Keratinocyte (primary cell): ENCODE measurements at regions not wholly inside any gene's neighbourhood (a gene's known extent, or its start where the extent isn't known, plus 50 kb on each side); places are given as distances from the start of the nearest gene placed in this dataset.
A peak's percentile ranks its signal among the peaks of the same experiment; 100 is the strongest.

Experiments
- DNase-seq: peaks from one replicate; pipeline ENCODE4 v3.0.0-alpha.2; 2011; ENCODE audit warnings: low read depth, missing footprints, low spot score
- FAIRE-seq: peaks from 2 replicates; lab custom pipeline; 2011; peaks lifted over from hg19 to GRCh38; lab: Jason Lieb, UNC
- H2AFZ ChIP-seq: 2 replicates; pipeline ENCODE4 v1.6.0; 2012; ENCODE audit warnings: low read length, control low read depth, inconsistent platforms; ENCODE audit not compliant: control insufficient read depth
- H3K27ac ChIP-seq: 2 replicates; pipeline ENCODE4 v1.5.1; 2011; ENCODE audit warnings: low read length; ENCODE audit not compliant: control insufficient read depth, insufficient read depth
- H3K27me3 ChIP-seq: 3 replicates; pipeline ENCODE4 v1.6.0; 2011; ENCODE audit warnings: low read length; ENCODE audit not compliant: control insufficient read depth, insufficient read depth; ENCODE audit errors: extremely low read depth
- H3K36me3 ChIP-seq, 2 experiments: 2 replicates in 1 of 2; 3 replicates in 1 of 2; pipeline ENCODE4 v1.5.1; 2011; ENCODE audit warnings: low read length in 2 of 2, mild to moderate bottlenecking in 1 of 2; ENCODE audit not compliant: control insufficient read depth in 2 of 2, insufficient read depth in 2 of 2; ENCODE audit errors: extremely low read depth in 1 of 2
- H3K4me1 ChIP-seq: 3 replicates; pipeline ENCODE4 v1.5.1; 2011; ENCODE audit warnings: low read length; ENCODE audit not compliant: control insufficient read depth, insufficient read depth; ENCODE audit errors: extremely low read depth
- H3K4me2 ChIP-seq: 3 replicates; pipeline ENCODE4 v1.6.0; 2011; ENCODE audit warnings: low read depth, low read length; ENCODE audit not compliant: control insufficient read depth, insufficient read depth; ENCODE audit errors: extremely low read depth
- H3K4me3 ChIP-seq, 3 experiments: fragments of 200-600 bp in 1 of 3; sonication (generic) in 1 of 3; 2 replicates in 2 of 3; 3 replicates in 1 of 3; pipeline ENCODE4 v1.5.1; 2011 to 2016; ENCODE audit warnings: low read length in 3 of 3, mild to moderate bottlenecking in 3 of 3, control low read depth in 2 of 3, inconsistent platforms in 1 of 3, low read depth in 1 of 3, mixed read lengths in 1 of 3, mixed run types in 1 of 3, moderate library complexity in 1 of 3; ENCODE audit not compliant: control insufficient read depth in 2 of 3, insufficient read depth in 2 of 3; ENCODE audit errors: extremely low read depth in 1 of 3
- H3K79me2 ChIP-seq: 2 replicates; pipeline ENCODE4 v1.6.0; 2012; ENCODE audit warnings: low read length; ENCODE audit not compliant: control insufficient read depth, insufficient read depth
- H3K9ac ChIP-seq: 3 replicates; pipeline ENCODE4 v1.6.0; 2011; ENCODE audit warnings: low read length; ENCODE audit not compliant: control insufficient read depth, insufficient read depth; ENCODE audit errors: extremely low read depth
- H3K9me1 ChIP-seq: 3 replicates; pipeline ENCODE4 v1.6.0; 2011; ENCODE audit warnings: low read length; ENCODE audit not compliant: control insufficient read depth, insufficient read depth; ENCODE audit errors: extremely low read depth
- H3K9me3 ChIP-seq: 2 replicates; pipeline ENCODE4 v1.5.1; 2012; ENCODE audit warnings: low read depth, low read length; ENCODE audit not compliant: control insufficient read depth
- H4K20me1 ChIP-seq: 3 replicates; pipeline ENCODE4 v1.6.0; 2011; ENCODE audit warnings: low read length; ENCODE audit not compliant: control insufficient read depth, insufficient read depth; ENCODE audit errors: extremely low read depth
- EZH2 ChIP-seq: IDR thresholded peaks from one replicate; pipeline ENCODE4 v1.6.1; 2012; ENCODE audit warnings: inconsistent platforms, mild to moderate bottlenecking, low read length, moderate library complexity
- dilution Hi-C: fragments of 300-500 bp; cut with MboI; formaldehyde crosslinking; loops from one replicate; pipeline ENCODE4 v1.7.0; 2020; ENCODE audit warnings: low sequenced_read_pairs; ENCODE audit not compliant: extremely low pct_ligation_motif_present
- TF ChIP-seq, protein P1 (sequence below), 3 experiments: IDR thresholded peaks in 1 of 3; conservative IDR thresholded peaks in 1 of 3; optimal IDR thresholded peaks in 1 of 3; 2 replicates in 2 of 3; 3 replicates in 1 of 3; pipeline versions ENCODE3 to v1.5.1; 2011; ENCODE audit warnings: low read length in 3 of 3, mild to moderate bottlenecking in 3 of 3, moderate library complexity in 2 of 3, control low read depth in 1 of 3, inconsistent platforms in 1 of 3; ENCODE audit not compliant: insufficient read depth in 2 of 3; ENCODE audit errors: extremely low read depth in 1 of 3

DNA sequence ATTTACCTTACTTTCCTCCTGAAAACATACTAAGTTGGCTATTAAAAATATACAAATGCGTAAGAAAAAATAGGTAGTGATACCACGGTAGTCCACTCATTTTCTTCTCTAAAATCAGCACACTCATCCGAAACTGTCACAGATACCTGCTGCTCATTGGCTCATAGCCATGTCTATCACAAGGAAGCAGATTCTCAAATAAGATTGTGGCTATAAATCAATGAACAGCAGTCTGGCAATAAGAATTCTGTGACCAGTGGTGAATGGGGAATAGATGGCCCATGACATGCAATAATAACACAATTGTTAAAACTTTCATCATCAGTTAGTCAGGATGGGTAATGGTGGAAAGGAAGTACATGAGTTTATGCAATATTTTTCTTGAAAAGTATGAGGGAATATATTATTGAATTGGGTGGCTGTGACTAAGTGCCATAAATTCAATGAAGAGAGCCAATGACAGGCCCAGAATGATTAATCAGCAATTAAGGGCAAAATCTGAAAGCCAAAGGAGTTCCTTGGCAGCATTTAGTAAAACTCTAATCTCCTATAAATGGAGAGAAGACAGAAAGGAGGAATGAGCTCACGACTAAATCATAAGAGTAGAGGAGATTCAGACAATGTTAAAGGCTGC, 202.3 kb upstream of the NEIL3 start:
- H4K20me1 ChIP-seq = no peaks in the 10 kb centered on the region
- TF ChIP-seq, protein P1, sequence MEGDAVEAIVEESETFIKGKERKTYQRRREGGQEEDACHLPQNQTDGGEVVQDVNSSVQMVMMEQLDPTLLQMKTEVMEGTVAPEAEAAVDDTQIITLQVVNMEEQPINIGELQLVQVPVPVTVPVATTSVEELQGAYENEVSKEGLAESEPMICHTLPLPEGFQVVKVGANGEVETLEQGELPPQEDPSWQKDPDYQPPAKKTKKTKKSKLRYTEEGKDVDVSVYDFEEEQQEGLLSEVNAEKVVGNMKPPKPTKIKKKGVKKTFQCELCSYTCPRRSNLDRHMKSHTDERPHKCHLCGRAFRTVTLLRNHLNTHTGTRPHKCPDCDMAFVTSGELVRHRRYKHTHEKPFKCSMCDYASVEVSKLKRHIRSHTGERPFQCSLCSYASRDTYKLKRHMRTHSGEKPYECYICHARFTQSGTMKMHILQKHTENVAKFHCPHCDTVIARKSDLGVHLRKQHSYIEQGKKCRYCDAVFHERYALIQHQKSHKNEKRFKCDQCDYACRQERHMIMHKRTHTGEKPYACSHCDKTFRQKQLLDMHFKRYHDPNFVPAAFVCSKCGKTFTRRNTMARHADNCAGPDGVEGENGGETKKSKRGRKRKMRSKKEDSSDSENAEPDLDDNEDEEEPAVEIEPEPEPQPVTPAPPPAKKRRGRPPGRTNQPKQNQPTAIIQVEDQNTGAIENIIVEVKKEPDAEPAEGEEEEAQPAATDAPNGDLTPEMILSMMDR (optimal IDR thresholded peaks at IDR 0.05 in 1 of 3, IDR thresholded peaks at IDR 0.05 in 1 of 3, conservative IDR thresholded peaks at IDR 0.05 in 1 of 3; ENCODE audit: extremely low read depth in 1 of 3, insufficient read depth in 2 of 3, low read length in 3 of 3) = no peak
- TF ChIP-seq EZH2 = no peak
- H3K79me2 ChIP-seq = no peaks in the 10 kb centered on the region
- no peak overlapping the region for H3K9ac ChIP-seq
- no peak overlapping the region for H2AFZ ChIP-seq
- no peaks in the 10 kb centered on the region for H3K4me1 ChIP-seq
- no peak overlapping the region for H3K27ac ChIP-seq
- no peak overlapping the region for H3K4me2 ChIP-seq
- no peaks in the 10 kb centered on the region for H3K9me1 ChIP-seq
- no peak overlapping the region for H3K4me3 ChIP-seq
- dilution Hi-C loops = no loop called here
- H3K36me3 ChIP-seq = no peaks in the 10 kb centered on the region
- FAIRE-seq (no peak), DNase-seq (no peak)
- no peaks in the 10 kb centered on the region for H3K9me3 ChIP-seq
- no peaks in the 10 kb centered on the region for H3K27me3 ChIP-seq

DNA sequence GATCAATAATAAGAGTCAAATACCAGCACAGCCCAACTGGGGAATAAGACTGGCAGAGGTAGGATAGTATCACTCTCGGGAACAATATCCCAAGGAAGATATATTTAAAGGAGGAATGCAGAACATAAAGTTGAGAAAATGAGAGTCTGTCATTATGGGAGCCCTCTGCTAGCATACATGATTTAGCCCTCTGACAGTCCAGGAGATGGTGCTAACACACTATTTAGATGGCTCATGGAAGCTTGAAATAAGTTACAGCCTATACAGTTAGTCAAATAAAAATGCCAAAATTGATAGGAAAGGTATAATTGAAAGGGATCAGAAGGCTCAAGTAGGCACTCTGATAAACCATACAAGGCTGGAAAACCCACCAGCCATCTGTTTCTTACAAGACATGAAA, 201.0 kb upstream of the NEIL3 start:
- Histone ChIP-seq H3K9me1 (no peaks in the 10 kb centered on the region), H3K36me3 (no peaks in the 10 kb centered on the region), H3K79me2 (no peaks in the 10 kb centered on the region), H4K20me1 (no peaks in the 10 kb centered on the region), H3K4me3 (no peak overlapping the region), H3K4me1 (no peaks in the 10 kb centered on the region), H3K9ac (no peak overlapping the region), H3K27me3 (no peaks in the 10 kb centered on the region), H3K27ac (no peak overlapping the region), H3K4me2 (no peak overlapping the region), H3K9me3 (no peaks in the 10 kb centered on the region), H2AFZ (peak overlapping the region; percentile 23)
- no peak for DNase-seq
- TF ChIP-seq, protein P1 (optimal IDR thresholded peaks at IDR 0.05 in 1 of 3, IDR thresholded peaks at IDR 0.05 in 1 of 3, conservative IDR thresholded peaks at IDR 0.05 in 1 of 3; ENCODE audit: extremely low read depth in 1 of 3, insufficient read depth in 2 of 3, low read length in 3 of 3) = peak in 2 of 3 experiments; percentile 50
- TF ChIP-seq EZH2 = no peak
- dilution Hi-C loops = no loop called here
- FAIRE-seq = peak; percentile 73
